ENCODE measurements at regions not wholly inside any gene's neighbourhood (a gene's known extent, or its start where the extent isn't known, plus 50 kb on each side); places are given as distances from the start of the nearest gene placed in this dataset.

- intact Hi-C loops (cut with DNase I; ENCODE audit: low total_unique reads): no loop called here
- Histone ChIP-seq H3K4me3 (no peak overlapping the region), H3K4me1 (no peaks in the 10 kb centered on the region), H3K9me3 (peaks cover 0 to 4% (median 0%) of the 10 kb centered on the region in 8 donors), H3K27me3 (replicated peaks in 1 of 7) (no peaks in the 10 kb centered on the region), H3K36me3 (no peaks in the 10 kb centered on the region), H3K27ac (no peak overlapping the region)
- TF ChIP-seq POLR2A (IDR thresholded peaks at IDR 0.05) (no peak), POLR2AphosphoS5 (IDR thresholded peaks at IDR 0.05) (no peak), CTCF (IDR thresholded peaks at IDR 0.05 in 8 of 11, conservative IDR thresholded peaks at IDR 0.05 in 3 of 11) (no peak)
- no peak for DNase-seq
- WGBS, 5 donors: 88 to 94% (median 91%) methylated on average over 9 of the region's 9 CpGs
Observed at GRCh38 chr2:16117791-16118610, 177.7 kb downstream of the MYCN start.

- intact Hi-C loops (cut with DNase I; ENCODE audit: low total_unique reads): no loop called here
- no peaks in the 10 kb centered on the region for H3K27me3 ChIP-seq (replicated peaks in 1 of 7)
- DNase-seq: no peak
- peaks cover 0 to 4% (median 0%) of the 10 kb centered on the region in 8 donors for H3K9me3 ChIP-seq
- no peaks in the 10 kb centered on the region for H3K4me1 ChIP-seq
- TF ChIP-seq CTCF (IDR thresholded peaks at IDR 0.05 in 8 of 11, conservative IDR thresholded peaks at IDR 0.05 in 3 of 11): no peak
- no peak for TF ChIP-seq POLR2AphosphoS5 (IDR thresholded peaks at IDR 0.05)
- no peak for TF ChIP-seq POLR2A (IDR thresholded peaks at IDR 0.05)
- no peaks in the 10 kb centered on the region for H3K36me3 ChIP-seq
- H3K27ac ChIP-seq: no peak overlapping the region
- H3K4me3 ChIP-seq: no peak overlapping the region
- 78 to 88% (median 86%) methylated on average over 9 of the region's 9 CpGs for WGBS, 5 donors
Observed at GRCh38 chr2:16117021-16117700, 176.8 kb downstream of the MYCN start.

- no peak for DNase-seq
- 78 to 92% (median 81%) methylated on average over 7 of the region's 7 CpGs for WGBS, 5 donors
- no peaks in the 10 kb centered on the region for H3K4me1 ChIP-seq
- H3K27me3 ChIP-seq (replicated peaks in 1 of 7): no peaks in the 10 kb centered on the region
- no peak for TF ChIP-seq POLR2A (IDR thresholded peaks at IDR 0.05)
- no peak for TF ChIP-seq CTCF (IDR thresholded peaks at IDR 0.05 in 8 of 11, conservative IDR thresholded peaks at IDR 0.05 in 3 of 11)
- TF ChIP-seq POLR2AphosphoS5 (IDR thresholded peaks at IDR 0.05): no peak
- intact Hi-C loops (cut with DNase I; ENCODE audit: low total_unique reads): no loop called here
- no peaks in the 10 kb centered on the region for H3K36me3 ChIP-seq
- H3K4me3 ChIP-seq: no peak overlapping the region
- H3K27ac ChIP-seq: no peak overlapping the region
- no peaks in the 10 kb centered on the region for H3K9me3 ChIP-seq
Observed at GRCh38 chr2:16115881-16116830, 175.8 kb downstream of the MYCN start.
